Osteoblast (primary cell): ENCODE measurements at regions not wholly inside any gene's neighbourhood (a gene's known extent, or its start where the extent isn't known, plus 50 kb on each side); places are given as distances from the start of the nearest gene placed in this dataset.

Experiments used
- DNase-seq: peaks from one replicate; pipeline ENCODE4 v3.0.0; 2011; ENCODE audit warnings: low spot score, mixed read lengths; ENCODE audit not compliant: insufficient read length; ENCODE audit errors: missing footprints
- H2AFZ ChIP-seq: 2 replicates; pipeline ENCODE4 v1.6.0; 2011; ENCODE audit warnings: mild to moderate bottlenecking, low read length
- H3K27ac ChIP-seq: 2 replicates; pipeline ENCODE4 v1.5.1; 2011; ENCODE audit warnings: mild to moderate bottlenecking, low read depth, low read length, moderate library complexity
- H3K27me3 ChIP-seq: 2 replicates; pipeline ENCODE4 v1.6.0; 2012; ENCODE audit warnings: mild to moderate bottlenecking, control low read depth, inconsistent platforms, low read length, moderate library complexity; ENCODE audit not compliant: insufficient read depth
- H3K36me3 ChIP-seq: 2 replicates; pipeline ENCODE4 v1.5.1; 2011; ENCODE audit warnings: mild to moderate bottlenecking, low read length, control low read depth, moderate library complexity; ENCODE audit not compliant: insufficient read depth
- H3K4me1 ChIP-seq: 2 replicates; pipeline ENCODE4 v1.5.1; 2011; ENCODE audit warnings: mild to moderate bottlenecking, low read length, control low read depth, moderate library complexity; ENCODE audit not compliant: insufficient read depth
- H3K4me2 ChIP-seq: 2 replicates; pipeline ENCODE4 v1.6.0; 2011; ENCODE audit warnings: mild to moderate bottlenecking, low read length; ENCODE audit not compliant: insufficient read depth
- H3K4me3 ChIP-seq: fragments of 200-600 bp; sonication (generic); 3 replicates; pipeline ENCODE4 v1.5.1; 2012; ENCODE audit warnings: mild to moderate bottlenecking, low read length, inconsistent platforms; ENCODE audit not compliant: insufficient read depth
- H3K79me2 ChIP-seq: 2 replicates; pipeline ENCODE4 v1.6.0; 2012; ENCODE audit warnings: mild to moderate bottlenecking, low read length, control low read depth, inconsistent platforms; ENCODE audit not compliant: insufficient read depth
- H3K9me3 ChIP-seq: 2 replicates; pipeline ENCODE4 v1.5.1; 2011; ENCODE audit warnings: low read depth, low read length, control low read depth
- H4K20me1 ChIP-seq: 2 replicates; pipeline ENCODE4 v1.6.0; 2012; ENCODE audit warnings: mild to moderate bottlenecking, low read length, control low read depth; ENCODE audit not compliant: insufficient read depth
- CTCF ChIP-seq: IDR thresholded peaks from 2 replicates; pipeline ENCODE4 v1.5.1; 2011; ENCODE audit warnings: mild to moderate bottlenecking, low read depth, low read length, moderate library complexity; ENCODE audit errors: extremely low read depth

GRCh38 chr18:71027531-71027930 lies 738.7 kb downstream of the SOCS6 start:
- Histone ChIP-seq H4K20me1 (no peaks in the 10 kb centered on the region), H3K36me3 (no peaks in the 10 kb centered on the region), H3K4me3 (no peak overlapping the region), H3K4me2 (no peak overlapping the region), H3K4me1 (no peaks in the 10 kb centered on the region), H3K27me3 (no peaks in the 10 kb centered on the region), H3K27ac (no peak overlapping the region), H3K79me2 (no peaks in the 10 kb centered on the region), H2AFZ (no peak overlapping the region), H3K9me3 (peaks cover 3% of the 10 kb centered on the region)
- no peak for TF ChIP-seq CTCF
- no peak for DNase-seq

- no peak overlapping the region for H3K27ac ChIP-seq
- H3K9me3 ChIP-seq: peaks cover 3% of the 10 kb centered on the region
- no peaks in the 10 kb centered on the region for H3K79me2 ChIP-seq
- TF ChIP-seq CTCF: no peak
- no peak overlapping the region for H3K4me2 ChIP-seq
- H3K27me3 ChIP-seq: no peaks in the 10 kb centered on the region
- H3K4me1 ChIP-seq: no peaks in the 10 kb centered on the region
- H4K20me1 ChIP-seq: no peaks in the 10 kb centered on the region
- no peak overlapping the region for H2AFZ ChIP-seq
- H3K36me3 ChIP-seq: no peaks in the 10 kb centered on the region
- no peak for DNase-seq
- H3K4me3 ChIP-seq: no peak overlapping the region
Observed at GRCh38 chr18:71025505-71026225, 736.8 kb downstream of the SOCS6 start.

GRCh38 chr18:71022389-71022788 lies 733.5 kb downstream of the SOCS6 start:
- no peaks in the 10 kb centered on the region for H3K36me3 ChIP-seq
- no peaks in the 10 kb centered on the region for H3K4me1 ChIP-seq
- TF ChIP-seq CTCF: no peak
- no peak overlapping the region for H2AFZ ChIP-seq
- H3K4me2 ChIP-seq: no peak overlapping the region
- peaks cover 6% of the 10 kb centered on the region for H3K9me3 ChIP-seq
- H3K4me3 ChIP-seq: no peak overlapping the region
- no peaks in the 10 kb centered on the region for H3K79me2 ChIP-seq
- H4K20me1 ChIP-seq: no peaks in the 10 kb centered on the region
- no peak for DNase-seq
- no peaks in the 10 kb centered on the region for H3K27me3 ChIP-seq
- H3K27ac ChIP-seq: no peak overlapping the region

- Histone ChIP-seq H3K4me1 (no peaks in the 10 kb centered on the region), H3K27ac (no peak overlapping the region), H3K4me2 (no peak overlapping the region), H4K20me1 (no peaks in the 10 kb centered on the region), H3K36me3 (no peaks in the 10 kb centered on the region), H3K27me3 (no peaks in the 10 kb centered on the region), H3K4me3 (no peak overlapping the region), H2AFZ (no peak overlapping the region), H3K79me2 (no peaks in the 10 kb centered on the region), H3K9me3 (peaks cover 3% of the 10 kb centered on the region)
- no peak for DNase-seq
- no peak for TF ChIP-seq CTCF
Observed at GRCh38 chr18:71021030-71021362, 732.2 kb downstream of the SOCS6 start.
